Immature natural killer cell (primary cell): ENCODE measurements at regions not wholly inside any gene's neighbourhood (a gene's known extent, or its start where the extent isn't known, plus 50 kb on each side); places are given as distances from the start of the nearest gene placed in this dataset.
"Not testable (repeated sequence)": the region's sequence is repeated elsewhere in the genome, so short reads cannot be mapped to it uniquely, and the experiment has no call there.

Experiments used
- DNase-seq, 3 donors: peaks; one replicate each; pipeline ENCODE4 v3.0.0; 2022; ENCODE audit warnings: mixed read lengths in 1 of 3
- H3K27ac Mint-ChIP-seq, 6 donors: one replicate each; pipeline ENCODE4 v1.8.0; 2020; ENCODE audit warnings: mixed read lengths in 6 of 6, mild to moderate bottlenecking in 5 of 6, inconsistent platforms in 4 of 6, moderate library complexity in 3 of 6
- H3K27me3 Mint-ChIP-seq, 3 donors: one replicate each; pipeline ENCODE4 v1.8.0; 2020 to 2021; ENCODE audit warnings: low read depth in 3 of 3, mild to moderate bottlenecking in 3 of 3, mixed read lengths in 3 of 3, moderate library complexity in 3 of 3, inconsistent platforms in 1 of 3
- H3K36me3 Mint-ChIP-seq, 3 donors: one replicate each; pipeline ENCODE4 v1.8.0; 2020; ENCODE audit warnings: mixed read lengths in 3 of 3, inconsistent platforms in 2 of 3, mild to moderate bottlenecking in 2 of 3
- H3K4me1 Mint-ChIP-seq, 2 donors: one replicate each; pipeline ENCODE4 v1.8.0; 2020; ENCODE audit warnings: inconsistent platforms in 2 of 2, mild to moderate bottlenecking in 2 of 2, mixed read lengths in 2 of 2, moderate library complexity in 1 of 2
- H3K4me3 Mint-ChIP-seq, 5 donors: one replicate each; pipeline ENCODE4 v1.8.0; 2020; ENCODE audit warnings: mild to moderate bottlenecking in 5 of 5, mixed read lengths in 5 of 5, inconsistent platforms in 3 of 5, moderate library complexity in 3 of 5
- H3K9me3 Mint-ChIP-seq, 6 donors: one replicate each; pipeline ENCODE4 v1.8.0; 2020; ENCODE audit warnings: mild to moderate bottlenecking in 6 of 6, mixed read lengths in 6 of 6, inconsistent platforms in 4 of 6, moderate library complexity in 3 of 6

DNA sequence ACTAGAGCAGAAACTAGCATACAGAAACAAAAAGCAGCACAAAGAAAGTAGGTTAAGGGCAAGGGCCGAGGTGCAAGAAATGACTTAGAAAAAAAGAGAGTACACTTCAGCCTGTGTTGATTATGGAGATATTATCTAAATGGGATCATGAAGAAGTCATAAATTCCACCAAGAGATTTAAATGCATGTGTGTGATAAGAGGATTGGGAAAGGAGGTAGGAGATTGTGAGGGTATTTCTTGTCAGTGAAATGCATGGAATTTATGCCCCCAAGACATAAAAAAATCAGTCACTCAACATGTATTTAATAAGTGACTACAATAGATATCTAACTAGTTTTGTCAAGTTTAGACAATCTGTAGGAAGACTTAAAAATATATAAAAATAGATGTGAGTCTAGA lies 976.2 kb upstream of the LRFN5 start:
- no peaks in the 10 kb centered on the region for H3K27me3 Mint-ChIP-seq
- peaks cover 0 to 4% (median 0%) of the 10 kb centered on the region in 3 donors for H3K36me3 Mint-ChIP-seq
- peaks cover 2 to 36% (median 18%) of the 10 kb centered on the region in 6 donors for H3K9me3 Mint-ChIP-seq
- no peaks in the 10 kb centered on the region for H3K4me1 Mint-ChIP-seq
- H3K4me3 Mint-ChIP-seq: no peak overlapping the region
- no peak overlapping the region for H3K27ac Mint-ChIP-seq
- no peak for DNase-seq

DNA sequence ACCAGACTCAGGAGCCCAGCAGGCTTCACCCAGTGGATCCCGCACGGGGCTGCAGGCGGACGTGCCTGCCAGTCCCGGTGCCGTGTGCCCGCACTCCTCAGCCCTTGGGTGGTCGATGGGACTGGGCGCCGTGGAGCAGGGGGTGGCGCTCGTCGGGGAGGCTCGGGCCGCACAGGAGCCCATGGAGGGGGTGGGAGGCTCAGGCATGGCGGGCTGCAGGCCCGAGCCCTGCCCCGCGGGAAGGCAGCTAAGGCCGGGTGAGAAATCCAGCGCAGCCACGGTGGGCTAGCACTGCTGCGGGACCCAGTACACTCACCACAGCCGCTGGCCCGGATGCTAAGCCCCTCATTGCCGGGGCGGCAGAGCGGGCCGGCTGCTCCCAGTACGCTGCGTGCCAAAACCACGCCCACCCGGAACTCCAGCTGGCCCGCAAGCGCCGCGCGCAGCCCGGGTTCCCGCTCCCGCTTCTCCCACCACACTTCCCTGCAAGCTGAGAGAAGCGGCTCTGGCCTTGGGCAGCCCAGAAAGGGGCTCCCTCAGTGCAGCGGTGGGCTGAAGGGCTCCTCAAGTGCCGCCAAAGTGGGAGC lies 977.0 kb upstream of the LRFN5 start:
- DNase-seq, H3K4me1 Mint-ChIP-seq, H3K27me3 Mint-ChIP-seq, H3K27ac Mint-ChIP-seq, H3K36me3 Mint-ChIP-seq: not testable (repeated sequence)
- Mint-ChIP-seq H3K9me3 (peaks cover under 1 to 34% (median 14%) of the 10 kb centered on the region in 6 donors), H3K4me3 (peak overlapping the region in 1 of 5 donors; percentile 12)

DNA sequence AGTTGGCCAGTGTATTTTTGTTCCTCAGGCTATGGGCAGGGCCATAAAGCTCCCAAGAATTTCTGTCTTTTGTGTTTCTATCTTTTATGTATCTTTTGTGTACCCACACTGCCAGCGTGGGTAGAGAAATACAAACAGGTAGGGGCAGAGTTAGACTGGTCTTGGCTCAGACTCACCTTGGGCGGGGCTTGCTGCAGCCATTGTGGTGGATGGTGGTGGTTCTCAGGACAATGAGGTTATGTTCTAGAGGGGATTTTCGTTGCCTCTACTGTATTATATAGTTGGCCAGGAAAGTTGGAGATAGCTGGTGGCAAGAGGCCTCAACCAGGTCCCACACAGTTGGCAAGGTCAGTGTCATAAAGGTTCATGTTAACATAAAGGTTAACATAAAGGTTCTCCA lies 977.5 kb upstream of the LRFN5 start:
- no peak overlapping the region for H3K4me3 Mint-ChIP-seq
- no peaks in the 10 kb centered on the region for H3K4me1 Mint-ChIP-seq
- H3K36me3 Mint-ChIP-seq: peaks cover 0 to 4% (median 0%) of the 10 kb centered on the region in 3 donors
- DNase-seq: no peak
- peaks cover 0 to 36% (median 12%) of the 10 kb centered on the region in 6 donors for H3K9me3 Mint-ChIP-seq
- no peaks in the 10 kb centered on the region for H3K27me3 Mint-ChIP-seq
- no peak overlapping the region for H3K27ac Mint-ChIP-seq

DNA sequence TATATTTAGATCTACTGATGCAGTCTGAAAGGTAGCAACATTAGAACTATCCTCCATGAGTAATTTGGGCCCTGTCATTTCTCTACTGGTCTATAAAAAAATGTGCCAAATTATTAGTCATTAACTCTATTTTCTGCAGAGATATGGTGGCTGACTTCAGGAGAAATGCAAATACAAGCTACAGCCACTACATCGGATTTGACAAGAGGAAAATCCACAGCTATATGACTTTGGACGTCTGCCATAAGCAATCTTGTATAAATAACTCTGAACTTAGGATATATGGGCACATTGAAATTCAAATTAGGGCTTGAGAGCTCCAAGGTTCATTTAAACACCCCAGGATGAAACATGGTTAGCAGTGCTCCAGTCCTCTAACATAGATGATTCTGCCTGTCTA lies 983.0 kb upstream of the LRFN5 start:
- H3K4me1 Mint-ChIP-seq: no peaks in the 10 kb centered on the region

DNA sequence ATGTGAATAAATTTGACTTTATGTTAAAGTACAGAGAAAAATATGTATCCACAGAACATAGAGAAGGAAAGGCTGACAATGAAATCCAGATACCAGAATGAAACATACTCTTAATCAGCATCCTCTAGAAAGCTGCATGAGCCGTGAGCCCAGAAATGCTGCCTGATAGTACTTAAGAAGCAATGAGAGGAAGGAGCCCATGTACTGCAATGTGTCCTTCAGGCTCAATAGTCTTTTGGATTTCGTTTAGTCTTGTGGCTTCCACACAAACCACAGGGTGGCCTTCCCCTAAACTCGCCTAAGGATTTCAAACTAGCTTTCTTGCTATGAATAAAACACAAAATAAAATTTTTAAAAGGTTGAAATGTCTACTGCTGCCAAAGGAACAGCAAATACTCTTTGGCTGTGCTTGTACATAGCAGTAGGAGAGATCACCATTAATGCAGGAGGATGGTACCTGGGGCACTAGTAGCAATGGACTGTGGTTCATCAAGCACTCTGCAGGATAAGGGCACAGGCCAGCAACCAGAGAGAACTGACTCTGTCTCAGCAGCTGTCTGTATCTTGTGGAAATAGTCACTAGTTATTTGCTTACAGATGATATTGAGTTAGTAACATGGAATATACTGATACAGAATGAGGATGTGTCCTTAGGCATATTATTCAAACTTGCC lies 988.3 kb upstream of the LRFN5 start:
- Mint-ChIP-seq H3K4me3 (no peak overlapping the region), H3K36me3 (peaks cover 0 to 3% (median 0%) of the 10 kb centered on the region in 3 donors), H3K4me1 (no peaks in the 10 kb centered on the region), H3K27ac (no peak overlapping the region), H3K27me3 (peaks cover 0 to 1% (median 0%) of the 10 kb centered on the region in 3 donors), H3K9me3 (peaks cover 4 to 46% (median 11%) of the 10 kb centered on the region in 6 donors)
- no peak for DNase-seq

More for the DNA sequence above, 983.0 kb upstream of the LRFN5 start:
- no peak for DNase-seq
- Mint-ChIP-seq H3K9me3 (peaks cover 3 to 49% (median 11%) of the 10 kb centered on the region in 6 donors), H3K4me3 (no peak overlapping the region), H3K27ac (no peak overlapping the region), H3K27me3 (peaks cover 0 to 1% (median 0%) of the 10 kb centered on the region in 3 donors), H3K36me3 (no peaks in the 10 kb centered on the region)

DNA sequence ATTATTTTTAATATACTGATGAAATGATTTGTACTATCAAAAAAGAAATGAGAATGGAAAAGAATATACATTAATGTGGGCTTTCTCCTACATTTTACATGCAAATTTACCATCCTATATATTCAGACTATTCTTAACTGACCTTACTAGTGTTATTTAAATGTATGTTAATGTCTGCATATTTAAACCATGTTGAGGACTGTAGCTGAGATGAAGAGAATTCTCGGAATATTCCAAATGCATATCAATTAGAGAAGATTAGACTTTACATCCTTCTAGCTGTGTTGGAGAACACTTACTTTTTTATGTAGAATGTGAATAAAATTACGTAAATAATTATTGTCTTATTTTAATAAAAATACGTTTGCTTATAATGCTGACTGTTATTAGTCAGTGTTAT lies 990.1 kb upstream of the LRFN5 start:
- Mint-ChIP-seq H3K27ac (no peak overlapping the region), H3K9me3 (peaks cover 2 to 42% (median 9%) of the 10 kb centered on the region in 6 donors), H3K4me3 (no peak overlapping the region), H3K27me3 (no peaks in the 10 kb centered on the region), H3K4me1 (no peaks in the 10 kb centered on the region), H3K36me3 (peaks cover 0 to 3% (median 0%) of the 10 kb centered on the region in 3 donors)
- DNase-seq: no peak

DNA sequence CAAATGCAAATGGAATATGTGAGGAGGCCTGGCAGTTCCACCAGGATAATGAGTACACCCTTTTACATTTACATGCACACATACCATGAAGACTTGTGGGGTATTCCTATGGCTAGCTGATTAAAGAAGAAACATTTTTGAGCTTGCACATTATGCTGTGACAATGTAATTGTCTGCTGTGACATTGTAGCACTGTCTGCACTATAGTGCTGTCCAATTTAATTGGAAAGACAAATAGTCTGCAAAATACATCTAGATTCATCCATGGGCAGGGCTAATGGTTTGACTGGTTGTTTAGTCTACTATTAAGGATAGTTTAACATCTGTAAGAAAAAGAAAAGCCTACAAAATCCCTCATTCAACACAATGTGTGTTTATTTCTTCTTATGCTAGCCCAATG lies 1005.6 kb upstream of the LRFN5 start:
- Mint-ChIP-seq H3K36me3 (no peaks in the 10 kb centered on the region), H3K4me1 (no peaks in the 10 kb centered on the region), H3K9me3 (peaks cover 0 to 10% (median 8%) of the 10 kb centered on the region in 6 donors), H3K27me3 (no peaks in the 10 kb centered on the region), H3K27ac (no peak overlapping the region), H3K4me3 (no peak overlapping the region)
- DNase-seq: no peak

DNA sequence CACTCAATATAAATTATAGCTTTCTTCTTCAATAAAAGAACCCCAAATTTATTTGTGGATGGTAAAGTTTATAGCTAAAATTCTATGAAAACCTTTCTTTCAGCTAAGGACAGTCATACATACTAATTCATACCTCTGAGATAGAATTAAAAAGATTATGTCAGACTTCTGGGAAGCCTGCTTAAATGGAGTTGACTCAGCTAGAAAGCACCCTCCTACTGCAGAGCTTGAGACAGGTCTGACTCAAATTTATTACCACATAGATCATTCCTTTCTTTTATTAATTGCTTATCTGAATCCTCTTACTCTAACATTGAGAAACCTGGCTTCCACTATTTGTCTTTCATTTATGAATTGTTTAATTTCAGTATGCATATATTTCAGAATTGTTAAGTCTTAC lies 1007.0 kb upstream of the LRFN5 start:
- Mint-ChIP-seq H3K4me1 (no peaks in the 10 kb centered on the region), H3K9me3 (peaks cover 3 to 12% (median 6%) of the 10 kb centered on the region in 6 donors), H3K27me3 (no peaks in the 10 kb centered on the region), H3K27ac (no peak overlapping the region), H3K36me3 (no peaks in the 10 kb centered on the region), H3K4me3 (no peak overlapping the region)
- DNase-seq: no peak

DNA sequence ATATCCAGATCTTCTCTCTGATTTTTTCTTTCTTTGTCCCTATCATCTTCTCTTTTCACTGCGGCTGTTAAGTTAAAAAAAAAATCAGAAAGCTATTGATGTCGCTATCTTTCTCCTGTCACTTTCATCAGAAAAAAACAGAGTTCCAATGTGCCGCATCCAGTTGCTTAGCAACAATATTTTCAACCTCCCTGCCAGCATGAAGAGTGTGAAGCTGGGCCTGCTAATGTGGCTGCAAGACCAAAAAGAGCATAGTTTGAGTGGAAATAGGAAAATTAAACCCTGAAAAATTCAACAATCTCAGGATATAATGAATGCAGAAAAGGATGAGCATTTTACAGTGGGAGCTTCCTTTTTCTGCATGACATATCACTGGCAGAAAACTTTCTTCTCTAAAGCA lies 1025.4 kb upstream of the LRFN5 start:
- peaks cover 0 to 47% (median 25%) of the 10 kb centered on the region in 6 donors for H3K9me3 Mint-ChIP-seq
- no peak overlapping the region for H3K4me3 Mint-ChIP-seq
- DNase-seq: no peak
- no peaks in the 10 kb centered on the region for H3K27me3 Mint-ChIP-seq
- no peak overlapping the region for H3K27ac Mint-ChIP-seq
- H3K4me1 Mint-ChIP-seq: no peaks in the 10 kb centered on the region
- H3K36me3 Mint-ChIP-seq: no peaks in the 10 kb centered on the region

DNA sequence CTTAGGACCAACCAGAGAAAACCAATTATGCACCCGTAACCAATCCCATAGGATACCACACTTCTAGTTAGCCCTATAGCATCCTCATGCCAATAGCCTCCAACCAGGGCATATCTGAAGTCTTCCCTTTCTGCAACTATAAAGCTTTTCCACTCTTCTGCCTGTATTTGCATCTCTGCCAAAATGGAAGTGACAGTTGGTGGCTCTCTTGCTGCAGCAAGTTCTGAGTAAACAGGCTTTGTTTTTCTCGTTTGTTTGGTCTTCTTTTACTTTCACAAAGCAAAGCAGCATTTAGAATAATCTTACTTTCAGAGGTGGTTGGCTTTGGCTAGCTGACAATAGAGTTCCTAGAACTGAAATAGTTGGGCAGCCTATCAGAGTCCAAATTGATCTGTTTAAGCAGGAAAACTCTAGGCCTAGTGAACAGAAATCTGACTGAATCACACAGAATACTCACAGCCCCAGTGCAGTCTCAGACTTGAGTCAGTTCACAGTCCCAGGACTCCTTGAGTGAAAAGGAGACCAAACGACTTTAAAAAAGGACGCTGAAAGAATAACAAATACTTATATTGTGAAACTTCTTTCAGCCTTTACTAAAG lies 1029.7 kb upstream of the LRFN5 start:
- no peak for DNase-seq
- Mint-ChIP-seq H3K36me3 (peaks cover 0 to 5% (median 0%) of the 10 kb centered on the region in 3 donors), H3K4me3 (no peak overlapping the region), H3K4me1 (no peaks in the 10 kb centered on the region), H3K27me3 (peaks cover 0 to 2% (median 0%) of the 10 kb centered on the region in 3 donors), H3K9me3 (peaks cover 3 to 54% (median 24%) of the 10 kb centered on the region in 6 donors), H3K27ac (no peak overlapping the region)

DNA sequence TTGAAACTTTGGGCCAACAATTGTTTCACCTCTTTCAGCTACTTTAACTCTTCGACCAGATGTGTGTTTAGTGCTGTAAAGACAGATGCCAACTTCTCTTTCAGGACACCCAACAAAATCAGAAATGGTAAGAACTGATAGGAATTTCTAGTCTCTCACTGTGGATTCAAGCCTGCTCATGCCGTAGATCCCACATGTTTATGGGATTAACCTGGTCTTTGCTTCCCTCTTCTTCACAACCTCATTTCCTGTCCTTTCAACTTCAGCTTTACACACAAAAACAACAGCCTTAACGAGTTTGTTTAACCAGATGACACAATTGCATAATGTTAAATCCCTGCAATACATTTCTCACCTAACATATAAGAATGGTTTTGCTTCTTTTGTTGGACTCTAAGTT lies 1031.9 kb upstream of the LRFN5 start:
- Mint-ChIP-seq H3K9me3 (peaks cover 8 to 51% (median 24%) of the 10 kb centered on the region in 6 donors), H3K27ac (no peak overlapping the region), H3K4me3 (no peak overlapping the region), H3K4me1 (no peaks in the 10 kb centered on the region), H3K27me3 (peaks cover 0 to 2% (median 0%) of the 10 kb centered on the region in 3 donors), H3K36me3 (peaks cover 0 to 5% (median 0%) of the 10 kb centered on the region in 3 donors)
- DNase-seq: no peak

DNA sequence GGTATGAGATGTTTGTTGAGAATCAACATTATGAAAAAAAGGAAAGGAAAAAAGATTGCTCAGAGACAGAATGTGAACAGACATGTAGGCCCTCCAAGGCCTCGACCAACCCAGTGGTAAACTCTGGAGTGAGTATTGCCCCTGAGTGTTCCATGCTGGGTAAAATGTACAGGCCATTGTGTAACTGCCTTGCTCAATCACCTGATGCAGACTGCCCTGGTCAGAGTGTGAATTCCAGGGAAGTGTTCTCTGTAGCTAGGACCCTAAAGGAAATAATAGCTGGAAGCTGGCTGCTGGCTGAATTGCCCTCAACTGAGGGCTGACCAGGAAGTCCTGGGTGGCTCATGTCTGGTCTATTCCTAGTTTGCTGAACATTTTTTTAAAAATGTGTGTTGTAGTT lies 1081.4 kb upstream of the LRFN5 start:
- Mint-ChIP-seq H3K27ac (no peak overlapping the region), H3K9me3 (peaks cover 6 to 42% (median 22%) of the 10 kb centered on the region in 6 donors)

DNA sequence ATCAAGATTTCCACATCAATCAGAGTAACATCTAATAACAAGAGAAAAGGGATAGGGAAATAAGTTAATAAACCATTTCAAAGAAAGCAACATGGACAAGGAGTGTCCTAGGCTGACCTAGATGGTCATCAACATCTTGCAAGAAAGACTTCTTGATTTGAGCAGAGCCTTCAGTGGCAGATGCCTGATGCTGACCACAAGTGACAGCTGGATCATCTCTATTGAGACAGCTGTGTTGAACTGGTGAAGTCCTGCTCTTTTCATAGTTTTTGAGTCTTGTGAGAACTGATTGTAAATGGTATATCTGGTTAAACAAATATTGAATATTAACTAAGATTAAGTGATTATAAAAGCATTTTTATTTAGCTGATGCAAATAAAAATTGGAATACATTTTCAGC lies 1083.6 kb upstream of the LRFN5 start:
- Mint-ChIP-seq H3K9me3 (peaks cover 6 to 30% (median 21%) of the 10 kb centered on the region in 6 donors), H3K36me3 (no peaks in the 10 kb centered on the region), H3K4me1 (no peaks in the 10 kb centered on the region), H3K27me3 (peaks cover 0 to 2% (median 0%) of the 10 kb centered on the region in 3 donors), H3K4me3 (no peak overlapping the region), H3K27ac (no peak overlapping the region)
- no peak for DNase-seq

More for the DNA sequence above, 1081.4 kb upstream of the LRFN5 start:
- no peak for DNase-seq
- no peak overlapping the region for H3K4me3 Mint-ChIP-seq
- no peaks in the 10 kb centered on the region for H3K36me3 Mint-ChIP-seq
- no peaks in the 10 kb centered on the region for H3K4me1 Mint-ChIP-seq
- H3K27me3 Mint-ChIP-seq: peaks cover 0 to 2% (median 0%) of the 10 kb centered on the region in 3 donors

DNA sequence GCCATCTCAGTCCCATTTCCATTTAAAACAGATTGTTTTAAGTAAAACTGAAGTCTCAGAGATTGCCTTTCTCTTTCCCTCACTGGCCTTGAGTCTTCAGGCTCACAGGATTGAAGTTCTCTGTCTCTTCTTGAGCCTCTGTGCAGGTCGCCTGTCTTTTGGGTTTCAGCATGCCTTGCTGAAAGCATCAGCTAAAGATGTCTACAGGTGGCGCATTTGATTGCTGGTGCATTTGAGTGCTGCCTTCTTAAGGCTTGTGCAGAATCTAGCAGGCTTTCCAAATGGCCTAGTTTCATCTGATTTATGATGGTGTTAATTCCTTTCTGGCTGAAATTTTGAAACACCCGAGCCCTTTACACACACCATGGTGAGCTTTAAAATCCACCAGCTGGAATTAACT lies 1062.2 kb upstream of the FBXO33 start:
- no peaks in the 10 kb centered on the region for H3K36me3 Mint-ChIP-seq
- H3K27ac Mint-ChIP-seq: no peak overlapping the region
- H3K27me3 Mint-ChIP-seq: no peaks in the 10 kb centered on the region
- H3K4me1 Mint-ChIP-seq: no peaks in the 10 kb centered on the region
- H3K4me3 Mint-ChIP-seq: no peak overlapping the region
- H3K9me3 Mint-ChIP-seq: peaks cover 0 to 36% (median 16%) of the 10 kb centered on the region in 6 donors
- DNase-seq: no peak
